PC-9 (cell line): ENCODE measurements at regions not wholly inside any gene's neighbourhood (a gene's known extent, or its start where the extent isn't known, plus 50 kb on each side); places are given as distances from the start of the nearest gene placed in this dataset.

Experiments
- BruUV-seq: library from RNA; stranded (reverse); fragments of 400-500 nt; replicated peaks from 2 replicates; lab custom pipeline; 2021; lab: Mats Ljungman, UMichigan
- CTCF ChIA-PET: fragments of 300-600 bp; sonication (Branson Sonifier 250); formaldehyde crosslinking; loops from one replicate; lab custom pipeline; 2022; ENCODE audit warnings: antibody characterized with exemption; lab: Charles Lee
- POLR2A ChIA-PET: fragments of 300-600 bp; sonication (Branson Sonifier 250); formaldehyde crosslinking; loops from one replicate; lab custom pipeline; 2022; ENCODE audit warnings: antibody characterized with exemption; ENCODE audit not compliant: unreplicated experiment; lab: Charles Lee
- DNase-seq, 2 experiments: peaks; one replicate each; pipeline versions ENCODE4 v3.0.0 to v3.0.0-alpha.2; 2015 to 2022; ENCODE audit warnings: mixed read lengths in 1 of 2
- H2AFZ ChIP-seq: fragments of 200-600 bp; sonication (generic); 2 replicates; pipeline ENCODE4 v1.8.1; 2017; ENCODE audit warnings: antibody characterized with exemption
- H3F3A ChIP-seq: fragments of 200-600 bp; sonication (generic); 2 replicates; pipeline ENCODE4 v1.8.1; 2017; ENCODE audit warnings: antibody characterized with exemption, mild to moderate bottlenecking, low read depth; ENCODE audit not compliant: insufficient read depth
- H3K27ac ChIP-seq: fragments of 200-600 bp; sonication (generic); 2 replicates; pipeline ENCODE4 v1.6.1; 2016; ENCODE audit warnings: mixed run types
- H3K27me3 ChIP-seq: fragments of 200-600 bp; sonication (generic); 2 replicates; pipeline ENCODE4 v1.6.1; 2016; ENCODE audit warnings: low read depth, mixed run types; ENCODE audit not compliant: insufficient read depth
- H3K36me3 ChIP-seq: fragments of 200-600 bp; sonication (generic); 2 replicates; pipeline ENCODE4 v1.6.1; 2016; ENCODE audit warnings: low read depth, mixed run types
- H3K4me1 ChIP-seq: fragments of 200-600 bp; sonication (generic); replicated peaks from 2 replicates; pipeline ENCODE4 v1.6.1; 2016; ENCODE audit warnings: mixed run types; ENCODE audit not compliant: insufficient read depth
- H3K4me2 ChIP-seq: fragments of 200-600 bp; sonication (generic); 2 replicates; pipeline ENCODE4 v1.6.1; 2017; ENCODE audit warnings: mixed run types
- H3K4me3 ChIP-seq: fragments of 200-600 bp; sonication (generic); 2 replicates; pipeline ENCODE4 v1.6.1; 2016; ENCODE audit warnings: mixed run types
- H3K79me2 ChIP-seq: fragments of 200-600 bp; sonication (generic); 2 replicates; pipeline ENCODE4 v1.6.1; 2017; ENCODE audit warnings: low read depth, mixed run types
- H3K9me2 ChIP-seq: fragments of 200-600 bp; sonication (generic); 2 replicates; pipeline ENCODE4 v1.8.1; 2017; ENCODE audit warnings: mild to moderate bottlenecking; ENCODE audit not compliant: insufficient read depth
- H3K9me3 ChIP-seq: fragments of 200-600 bp; sonication (generic); 2 replicates; pipeline ENCODE4 v1.8.1; 2016; ENCODE audit warnings: low read depth; ENCODE audit not compliant: insufficient read depth
- H4K20me1 ChIP-seq: fragments of 200-600 bp; sonication (generic); 2 replicates; pipeline ENCODE4 v1.8.1; 2017; ENCODE audit not compliant: insufficient read depth
- CTCF ChIP-seq: fragments of 200-600 bp; sonication (generic); conservative IDR thresholded peaks from 2 replicates; pipeline ENCODE4 v1.6.1; 2017; ENCODE audit warnings: mixed run types, antibody characterized with exemption, mild to moderate bottlenecking, moderate library complexity
- EZH2 ChIP-seq: fragments of 200-600 bp; sonication (generic); IDR thresholded peaks from 2 replicates; pipeline ENCODE4 v1.8.0; 2017; ENCODE audit warnings: antibody characterized with exemption, low read depth
- intact Hi-C: fragments of 100-400 bp; cut with micrococcal nuclease; formaldehyde crosslinking; loops from one replicate; pipeline ENCODE4 v1.10.0; 2022; ENCODE audit not compliant: unreplicated experiment

GRCh38 chr3:115551016-115551415 is 72.3 kb upstream of the GAP43 start:
- Histone ChIP-seq H4K20me1 (no peaks in the 10 kb centered on the region), H3K9me2 (no peaks in the 10 kb centered on the region), H3K27ac (no peak overlapping the region), H3K4me3 (no peak overlapping the region), H3K27me3 (no peaks in the 10 kb centered on the region), H3K9me3 (no peaks in the 10 kb centered on the region), H2AFZ (no peak overlapping the region), H3K4me1 (no peaks in the 10 kb centered on the region), H3K79me2 (no peaks in the 10 kb centered on the region), H3K4me2 (no peak overlapping the region), H3K36me3 (no peaks in the 10 kb centered on the region), H3F3A (no peaks in the 10 kb centered on the region)
- ChIA-PET POLR2A (no interaction called here), CTCF (no interaction called here)
- BruUV-seq, result no TSS peak
- TF ChIP-seq EZH2 (no peak), CTCF (no peak)
- intact Hi-C loops, result no loop called here
- DNase-seq, result no peak

GRCh38 chr3:115552007-115552406 is 71.3 kb upstream of the GAP43 start:
- TF ChIP-seq EZH2, result no peak
- no peak for TF ChIP-seq CTCF
- POLR2A ChIA-PET, result no interaction called here
- BruUV-seq, result no TSS peak

GRCh38 chr3:115553796-115554486 is 69.4 kb upstream of the GAP43 start:
- CTCF ChIA-PET, result no interaction called here
- intact Hi-C loops, result no loop called here

More at GRCh38 chr3:115552007-115552406, 71.3 kb upstream of the GAP43 start:
- Histone ChIP-seq H3K27ac (no peak overlapping the region), H3F3A (no peaks in the 10 kb centered on the region), H3K4me2 (no peak overlapping the region), H3K9me3 (no peaks in the 10 kb centered on the region), H4K20me1 (no peaks in the 10 kb centered on the region), H3K36me3 (no peaks in the 10 kb centered on the region), H3K4me1 (no peaks in the 10 kb centered on the region), H3K79me2 (no peaks in the 10 kb centered on the region), H3K4me3 (no peak overlapping the region), H3K9me2 (no peaks in the 10 kb centered on the region), H2AFZ (no peak overlapping the region), H3K27me3 (0 out of 2 replicates have a peak, but pooled peaks cover 7% of the 10 kb centered on the region)
- CTCF ChIA-PET, result no interaction called here
- intact Hi-C loops, result no loop called here
- no peak for DNase-seq

More at GRCh38 chr3:115553796-115554486, 69.4 kb upstream of the GAP43 start:
- Histone ChIP-seq H3K79me2 (no peaks in the 10 kb centered on the region), H3K4me2 (no peak overlapping the region), H3K9me2 (no peaks in the 10 kb centered on the region), H3K27ac (no peak overlapping the region), H3K36me3 (no peaks in the 10 kb centered on the region), H3K4me3 (no peak overlapping the region), H3K27me3 (peaks cover 18% of the 10 kb centered on the region; the same call in 1 of the 2 replicates), H4K20me1 (no peaks in the 10 kb centered on the region), H3K9me3 (no peaks in the 10 kb centered on the region), H3K4me1 (no peaks in the 10 kb centered on the region), H2AFZ (no peak overlapping the region), H3F3A (no peaks in the 10 kb centered on the region)
- DNase-seq, result no peak
- TF ChIP-seq CTCF (no peak), EZH2 (no peak)
- no TSS peak for BruUV-seq
- POLR2A ChIA-PET, result no interaction called here
